GM19240 (cell line): ENCODE measurements at regions not wholly inside any gene's neighbourhood (a gene's known extent, or its start where the extent isn't known, plus 50 kb on each side); places are given as distances from the start of the nearest gene placed in this dataset.

Source experiments
- DNase-seq: peaks from one replicate; pipeline ENCODE4 v3.0.0; 2011; ENCODE audit warnings: low spot score; ENCODE audit not compliant: insufficient read length

DNA sequence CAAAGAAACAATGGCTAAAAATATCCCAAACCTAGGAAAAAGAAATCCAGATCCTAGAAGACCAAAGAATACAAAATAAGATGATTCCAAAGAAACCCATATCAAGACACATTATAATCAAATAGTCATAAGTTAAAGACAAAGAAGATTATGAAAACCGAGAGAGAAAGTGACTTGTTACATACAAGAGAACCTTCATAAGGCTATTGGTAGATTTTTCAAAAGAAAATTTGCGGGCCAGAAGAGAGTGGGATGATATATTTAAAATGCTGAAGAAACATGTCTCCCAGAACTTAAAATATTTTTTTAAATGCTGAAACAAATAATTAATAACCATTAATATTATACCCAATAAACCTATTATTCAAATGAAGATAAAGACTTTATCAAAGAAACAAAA, 687.3 kb downstream of the TLE4 start:
- no peak for DNase-seq

DNA sequence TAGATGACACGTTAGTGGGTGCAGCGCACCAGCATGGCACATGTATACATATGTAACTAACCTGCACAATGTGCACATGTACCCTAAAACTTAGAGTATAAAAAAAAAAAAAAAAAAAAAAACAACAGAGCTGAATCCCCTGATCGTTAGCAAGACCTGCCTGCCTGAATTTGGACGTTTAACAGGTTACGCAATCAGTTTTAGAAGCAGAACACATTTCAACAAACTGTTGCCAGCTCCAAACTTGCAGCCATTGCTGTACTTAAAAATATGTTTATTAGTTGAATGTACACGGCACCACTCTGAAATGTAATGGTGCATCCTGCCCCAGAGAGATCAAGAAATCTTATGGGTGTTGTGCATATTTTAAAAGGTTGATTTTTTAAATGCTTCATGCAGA, 680.0 kb downstream of the TLE4 start:
- no peak for DNase-seq

DNA sequence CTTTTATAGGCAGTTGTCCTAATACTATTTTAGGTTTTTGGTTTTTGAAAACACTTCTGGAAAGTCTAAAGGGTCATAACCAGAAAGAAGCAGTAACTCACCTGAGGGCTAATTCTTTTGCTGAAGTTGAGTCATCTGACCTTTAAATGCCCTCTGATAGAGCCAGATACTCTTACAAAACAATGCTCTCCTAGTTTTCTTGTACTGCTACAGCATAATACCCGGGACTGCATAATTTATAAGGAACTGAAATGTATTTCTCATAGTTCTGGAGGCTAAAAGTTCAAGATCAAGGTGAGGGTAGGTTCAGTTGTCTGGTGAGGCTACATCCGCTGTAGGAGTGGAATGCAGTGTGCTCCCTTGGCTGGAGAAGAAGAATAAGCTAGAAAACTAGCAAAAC, 670.3 kb downstream of the TLE4 start:
- DNase-seq: no peak

DNA sequence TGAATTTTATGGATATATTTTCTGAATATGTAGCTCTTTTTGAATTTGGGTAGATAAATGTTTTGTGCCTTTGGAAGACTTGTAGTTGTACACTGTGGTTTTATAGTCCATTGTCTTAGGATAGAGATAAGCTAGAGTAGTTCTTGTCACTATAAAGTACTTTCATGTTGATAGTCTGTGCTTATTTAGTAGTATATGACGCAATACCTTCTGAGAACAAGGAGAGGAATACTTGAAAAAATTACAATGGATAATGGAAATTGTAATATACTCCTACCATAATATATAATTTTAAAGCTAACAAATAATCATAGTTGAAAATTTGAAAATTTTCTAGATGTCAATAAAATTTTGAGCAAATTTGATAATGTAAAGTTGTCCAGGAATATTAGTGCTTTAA, 664.0 kb downstream of the TLE4 start:
- DNase-seq: no peak

DNA sequence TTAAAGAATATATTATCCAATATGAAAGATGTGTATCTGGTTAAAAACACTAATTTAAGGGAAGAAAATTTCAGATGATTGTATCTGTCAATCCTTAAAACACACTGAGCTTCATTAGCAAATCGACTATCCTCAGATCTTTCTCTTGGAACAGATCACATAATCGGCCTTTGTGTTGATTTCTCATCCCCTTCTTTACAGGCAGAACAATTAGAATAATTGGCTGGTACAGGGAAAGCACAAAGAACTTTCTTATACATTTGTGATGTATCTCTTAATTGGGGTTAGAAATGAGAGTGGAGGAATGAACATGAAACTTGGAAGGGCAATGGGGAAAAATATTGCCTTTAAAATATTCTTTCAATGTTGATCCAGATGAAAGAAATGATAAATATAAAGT, 662.1 kb downstream of the TLE4 start:
- DNase-seq: no peak

DNA sequence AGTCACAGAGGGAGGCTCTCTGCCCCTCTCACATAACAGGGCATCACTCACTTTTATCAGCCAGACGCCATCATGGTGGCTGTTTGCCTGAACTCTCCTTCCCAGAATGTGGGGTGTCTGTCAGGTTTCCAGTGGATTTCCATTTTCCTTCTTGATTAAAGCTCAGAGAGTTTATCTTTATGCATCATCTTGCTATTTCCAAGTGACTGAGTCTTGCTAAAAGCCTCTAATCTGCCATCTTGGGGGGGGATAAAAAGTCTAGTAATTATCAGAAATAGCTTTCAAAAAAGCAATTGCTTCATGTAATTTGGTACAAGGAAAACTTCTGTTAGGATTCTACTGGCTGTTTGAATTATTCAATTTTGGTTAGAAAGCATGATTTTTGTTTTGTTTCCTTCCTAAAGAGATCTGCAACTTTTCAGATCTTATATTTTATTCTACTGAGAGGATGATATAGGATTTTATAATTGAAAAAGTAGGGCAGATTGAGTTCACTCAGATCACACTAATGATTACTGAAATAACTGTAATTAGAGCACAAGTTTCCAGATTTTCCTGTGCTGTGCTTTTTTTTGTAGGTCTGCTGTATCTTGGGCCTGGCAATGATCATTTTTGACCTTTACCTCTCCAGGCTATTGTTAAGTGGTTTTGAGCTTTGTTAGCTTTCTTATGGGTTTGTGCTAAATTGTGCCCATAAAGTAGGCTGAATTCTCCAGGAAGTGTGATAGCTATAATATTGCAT, 661.5 kb downstream of the TLE4 start:
- DNase-seq: no peak

DNA sequence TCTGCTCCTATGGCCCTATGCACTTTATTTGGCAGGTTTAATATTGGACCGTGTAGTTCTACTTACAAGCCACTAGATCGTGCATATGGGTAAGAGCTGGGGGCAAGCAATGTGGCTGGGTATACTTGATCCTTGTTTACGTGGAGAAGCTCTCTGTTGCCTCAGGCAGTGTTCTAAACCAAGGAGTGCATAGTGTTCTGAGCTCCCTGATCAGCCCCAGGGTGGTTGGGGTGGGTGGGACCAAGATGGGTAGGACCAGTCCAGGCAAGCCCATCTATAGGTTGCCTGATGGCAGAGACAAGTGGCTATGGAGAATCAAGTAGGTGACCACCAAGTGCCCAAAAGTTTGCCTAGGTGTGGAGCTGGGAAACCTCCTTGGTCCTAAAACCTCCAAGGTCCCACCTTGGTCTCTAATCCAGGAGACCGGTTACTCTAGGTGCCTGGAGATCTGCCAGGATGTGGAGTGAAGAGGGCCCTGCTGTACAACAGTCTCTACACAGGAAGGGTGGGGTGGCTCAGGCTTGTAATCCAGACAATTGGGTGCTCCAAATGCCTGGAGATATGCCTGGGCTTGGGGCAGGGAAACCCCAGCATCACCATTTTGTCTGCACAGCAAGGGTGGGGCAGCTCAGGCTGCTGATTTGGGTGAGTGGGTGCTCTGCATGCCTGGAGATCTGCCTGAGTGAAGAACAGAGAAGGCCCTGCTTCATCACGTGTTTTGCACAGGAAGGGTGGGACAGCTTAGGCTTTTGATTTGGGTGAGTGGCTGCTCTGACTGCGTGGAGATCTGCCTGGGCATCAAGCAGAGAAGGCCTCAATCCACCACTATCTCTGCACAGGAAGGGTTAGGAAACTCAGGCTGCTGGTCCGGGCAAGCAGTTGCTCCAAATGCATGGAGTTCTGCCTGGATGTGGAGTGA, 659.8 kb downstream of the TLE4 start:
- no peak for DNase-seq

DNA sequence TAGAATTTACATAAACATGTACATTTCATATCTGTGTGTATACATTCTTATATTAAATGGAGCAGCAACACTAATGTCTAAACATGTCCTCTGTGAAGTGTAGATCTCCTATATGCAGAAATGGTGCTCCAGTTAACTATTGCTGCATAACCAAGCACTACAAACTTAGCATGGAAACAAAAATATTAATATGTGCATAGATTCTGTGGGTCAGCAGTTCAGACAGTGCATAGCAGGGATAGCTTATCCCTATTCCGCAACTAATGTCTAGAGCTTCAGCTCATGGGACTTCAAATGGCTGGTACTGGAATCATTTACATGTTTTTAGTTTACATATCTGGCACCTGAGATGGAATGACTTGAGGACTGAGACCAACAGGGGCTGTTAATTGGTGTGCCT, 652.1 kb downstream of the TLE4 start:
- DNase-seq: no peak

DNA sequence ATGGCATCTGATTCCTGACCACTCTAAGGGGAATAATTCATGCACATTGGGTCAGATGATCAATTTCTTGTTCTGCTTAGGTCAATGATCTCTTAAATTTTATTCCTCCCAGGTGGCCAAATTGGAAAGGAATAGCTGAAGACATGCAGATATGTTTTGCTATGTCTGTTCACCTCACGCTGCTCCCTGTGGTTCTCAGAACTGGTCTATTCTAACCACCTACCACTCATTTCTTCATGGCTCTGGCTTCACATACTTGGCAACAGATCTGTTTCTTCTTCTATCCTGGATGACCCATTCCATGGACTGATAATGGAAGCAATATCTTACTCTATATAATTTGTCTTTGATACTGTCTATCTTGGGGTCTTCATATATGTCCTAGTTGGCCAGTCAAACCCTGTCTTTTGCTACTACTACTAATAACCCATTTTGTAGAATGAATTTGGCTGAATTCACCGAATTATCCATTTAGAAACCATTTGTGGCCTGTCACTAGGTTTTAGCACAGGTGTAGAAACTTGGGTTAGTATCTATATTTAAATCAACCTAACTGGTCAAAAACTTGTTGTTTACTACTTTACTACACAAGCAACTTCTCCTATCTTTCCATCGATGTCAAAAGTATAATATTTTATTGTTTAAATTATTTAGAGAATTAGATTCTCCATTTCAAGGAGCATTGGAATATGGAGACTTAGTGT, 650.9 kb downstream of the TLE4 start:
- DNase-seq: no peak

DNA sequence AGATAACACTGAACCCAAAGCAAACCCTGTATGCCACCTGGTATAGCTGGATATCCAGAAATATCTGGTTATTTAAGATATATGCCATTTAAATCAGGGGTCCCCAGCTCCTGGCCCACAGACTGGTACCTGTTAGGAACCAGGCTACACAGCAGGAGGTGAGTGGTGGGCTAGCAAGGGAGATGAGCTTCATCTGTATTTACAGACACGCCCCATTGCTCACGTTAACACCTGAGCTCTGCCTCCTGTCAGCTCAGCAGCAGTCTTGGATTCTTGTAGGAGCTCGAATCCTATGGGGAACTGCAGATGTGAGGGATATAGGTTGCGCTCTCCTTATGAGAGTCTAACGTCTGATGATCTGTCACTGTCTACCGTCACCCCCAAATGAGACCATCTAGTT, 646.6 kb downstream of the TLE4 start:
- DNase-seq: no peak

DNA sequence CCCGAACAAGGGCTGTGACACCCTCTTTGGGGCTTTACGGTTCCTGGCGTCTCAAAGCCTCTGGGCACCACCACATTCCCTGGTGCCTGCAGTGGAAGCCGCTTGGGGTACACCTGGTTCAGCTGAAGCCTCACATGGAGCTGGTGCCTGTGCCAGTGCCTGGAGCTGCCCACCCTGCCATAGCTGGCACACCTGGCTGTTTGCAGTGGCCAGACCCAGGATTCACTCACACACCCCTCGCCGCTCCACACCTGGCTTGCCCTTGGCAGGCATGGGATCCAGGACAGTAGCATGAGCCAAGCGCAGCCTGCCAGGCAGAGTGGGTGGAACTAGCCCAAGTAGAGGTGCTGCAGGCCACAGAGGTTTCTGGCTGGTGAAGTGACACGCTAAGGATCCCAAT, 641.8 kb downstream of the TLE4 start:
- no peak for DNase-seq

DNA sequence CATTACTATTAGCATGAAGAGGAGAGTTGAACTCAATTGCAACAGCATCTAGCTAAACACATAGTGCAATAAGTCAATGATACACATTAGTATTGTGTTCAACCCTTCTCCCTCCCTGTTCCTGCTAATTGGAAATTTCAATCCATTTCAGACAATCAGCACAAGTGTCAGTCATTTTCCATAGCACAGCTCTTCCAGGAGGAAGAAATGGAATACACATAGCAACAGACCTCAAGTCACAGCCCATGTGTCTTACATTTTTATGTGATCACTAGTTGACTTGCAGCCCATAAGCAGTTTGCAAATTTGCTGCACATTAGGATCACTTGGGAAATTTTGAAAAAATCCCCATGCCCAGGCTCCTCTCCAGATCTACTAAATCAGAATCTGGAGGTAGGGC, 636.9 kb downstream of the TLE4 start:
- DNase-seq: no peak

DNA sequence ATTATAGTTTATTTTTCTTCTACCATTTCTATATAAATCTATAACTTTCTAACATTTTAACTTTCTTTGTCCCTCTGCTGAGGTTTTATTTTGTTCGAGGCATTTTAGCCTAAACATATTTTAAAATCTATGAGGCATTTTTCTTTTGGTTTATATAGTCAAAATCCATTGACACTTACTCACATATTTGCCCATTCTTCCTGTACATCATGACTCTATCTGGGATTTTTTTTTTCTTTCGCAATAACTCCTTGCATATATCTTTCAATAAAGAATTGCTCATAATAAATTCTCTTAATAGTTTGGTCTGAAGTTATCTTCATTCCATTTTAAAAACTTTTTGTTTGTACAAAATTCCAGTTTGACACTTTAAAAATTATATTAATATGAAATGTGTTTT, 632.3 kb downstream of the TLE4 start:
- no peak for DNase-seq

DNA sequence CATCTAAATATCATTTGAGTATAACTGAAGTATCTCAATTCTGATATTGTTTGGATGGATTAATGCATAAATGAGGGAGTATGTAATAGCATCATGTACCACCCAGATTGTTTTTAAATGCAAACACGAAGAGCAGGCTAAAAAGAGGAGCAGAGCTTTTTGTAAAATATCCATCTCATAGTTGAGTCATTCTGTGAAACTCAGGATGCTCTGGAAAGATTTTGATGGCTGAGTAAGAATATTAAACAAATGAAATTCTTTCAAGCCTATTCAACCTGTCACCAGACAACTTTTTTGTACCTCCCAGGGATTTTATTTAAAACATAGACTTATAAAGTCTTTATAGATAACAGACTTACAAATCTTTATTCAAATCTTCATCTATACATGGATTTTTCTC, 625.9 kb downstream of the TLE4 start:
- DNase-seq: no peak

DNA sequence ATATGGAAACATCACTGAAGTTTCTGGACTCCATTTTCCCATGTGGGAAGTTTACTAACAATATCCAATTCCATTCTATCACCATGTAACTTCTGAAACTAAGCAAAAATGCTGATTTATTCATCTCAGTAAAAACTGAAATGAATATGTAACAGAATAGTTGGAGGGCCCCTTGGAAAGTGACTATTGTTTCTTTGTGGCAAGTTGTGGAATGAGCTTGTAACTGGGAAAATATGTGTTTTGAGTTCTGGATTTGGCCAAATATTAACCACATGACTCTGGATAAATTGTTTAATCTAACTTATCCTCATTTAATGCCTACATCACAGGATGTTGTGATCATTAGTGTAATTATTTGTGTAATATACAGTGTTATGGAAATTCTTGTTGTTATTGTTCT, 619.3 kb downstream of the TLE4 start:
- DNase-seq: no peak

DNA sequence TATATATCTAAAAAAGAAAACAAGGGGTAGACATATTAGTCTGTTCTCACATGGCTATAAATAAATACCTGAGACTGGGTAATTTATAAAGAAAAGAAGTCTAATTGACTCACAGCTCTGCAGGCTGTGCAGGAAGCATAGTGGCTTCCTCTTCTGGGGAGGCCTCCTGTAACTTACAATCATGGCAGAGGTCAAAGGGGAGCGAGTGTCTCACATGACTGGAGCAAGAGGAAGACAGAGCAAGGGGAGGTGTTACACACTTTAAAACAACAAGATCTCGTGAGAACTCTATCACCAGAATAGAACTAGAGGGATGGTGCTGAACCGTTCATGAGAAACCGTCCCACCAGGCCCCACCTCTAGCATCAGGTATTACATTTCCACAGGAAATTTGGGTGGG, 616.8 kb downstream of the TLE4 start:
- DNase-seq: no peak

DNA sequence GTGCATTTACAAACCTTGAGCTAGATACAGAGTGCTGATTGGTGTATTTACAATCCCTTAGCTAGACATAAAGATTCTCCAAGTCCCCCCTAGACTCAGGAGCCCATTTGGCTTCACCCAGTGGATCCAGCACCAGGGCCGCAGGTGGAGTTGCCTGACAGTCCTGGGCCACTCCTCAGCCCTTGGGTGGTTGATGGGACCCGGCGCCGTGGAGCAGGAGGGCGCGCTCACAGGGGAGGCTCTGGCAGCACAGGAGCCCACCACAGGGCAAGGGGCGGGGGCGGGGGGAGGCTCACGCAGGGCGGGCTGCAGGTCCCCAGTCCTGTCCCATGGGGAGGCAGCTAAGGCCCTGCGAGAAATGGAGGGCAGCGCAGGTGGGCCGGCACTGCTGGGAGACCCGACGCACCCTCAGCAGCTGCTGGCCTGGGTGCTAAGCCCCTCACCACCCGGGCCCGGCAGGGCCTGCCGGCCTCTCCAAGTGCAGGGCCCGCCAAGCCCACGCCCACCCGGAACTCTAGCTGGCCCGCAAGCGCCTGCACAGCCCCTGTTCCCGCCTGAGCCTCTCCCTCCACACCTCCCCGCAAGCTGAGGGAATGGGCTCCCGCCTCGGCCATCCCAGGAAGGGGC, 613.5 kb downstream of the TLE4 start:
- DNase-seq: no peak

DNA sequence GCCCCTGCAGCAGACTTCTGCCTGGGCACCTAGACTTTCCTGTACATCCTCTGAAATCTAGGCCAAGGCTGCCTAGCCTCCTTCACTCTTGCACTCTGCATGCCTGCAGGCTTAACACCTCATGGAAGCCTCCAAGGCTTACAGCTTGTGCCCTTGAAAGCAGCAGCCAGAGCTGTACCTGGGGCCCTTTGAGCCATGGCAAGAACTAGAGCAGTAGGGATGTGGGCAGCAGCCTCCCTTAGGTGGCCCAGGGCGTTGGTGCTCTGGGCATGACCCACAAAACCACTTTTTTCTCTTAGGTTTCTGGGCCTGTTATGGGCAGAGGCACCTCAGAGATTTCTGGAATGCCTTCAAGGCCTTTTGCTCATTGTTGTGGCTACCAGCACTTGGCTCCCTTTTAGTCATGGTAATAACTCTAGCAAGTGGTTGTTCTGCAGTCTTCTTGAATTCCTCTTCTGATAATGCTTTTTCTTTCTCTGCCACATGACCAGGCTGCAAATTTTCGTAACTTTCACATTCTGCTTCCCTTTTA, 606.2 kb downstream of the TLE4 start:
- no peak for DNase-seq

DNA sequence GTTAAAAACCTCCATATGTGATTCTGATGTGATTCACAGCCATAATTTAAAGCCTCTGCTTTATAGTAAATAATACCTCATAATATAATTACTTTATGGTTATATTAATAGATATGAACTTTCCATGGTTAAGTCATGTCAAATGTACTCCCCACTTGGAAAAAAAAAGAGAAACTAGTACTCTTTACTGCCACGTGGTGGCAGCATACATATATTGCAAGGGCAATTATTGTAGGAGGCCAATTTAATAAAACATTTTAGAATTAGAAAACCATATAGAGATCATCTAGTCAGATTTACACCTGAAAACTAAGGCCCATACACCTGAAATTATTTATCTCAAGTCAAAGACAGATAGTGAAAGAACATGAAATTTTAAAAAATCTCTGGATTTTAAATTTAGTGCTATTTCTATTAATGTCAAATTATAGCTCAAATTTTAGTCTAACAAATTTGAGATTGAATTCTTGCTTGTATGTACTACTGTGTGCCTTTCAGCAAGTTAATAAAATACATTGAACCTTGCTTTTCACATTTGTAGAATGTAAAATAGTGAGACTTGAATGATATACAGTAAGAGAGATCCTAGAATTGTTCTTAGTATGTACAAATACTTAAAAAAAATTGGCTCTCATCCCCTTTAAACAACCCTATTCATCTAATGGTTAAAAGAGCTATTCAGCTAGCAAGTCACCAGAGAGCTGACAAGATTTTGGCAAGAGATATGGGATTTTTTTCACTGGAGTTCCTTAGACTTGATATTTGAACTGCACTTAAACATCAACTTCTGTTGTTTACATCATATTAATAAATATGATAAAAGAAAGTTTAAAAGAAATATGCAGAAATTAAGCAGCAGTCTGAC, 603.8 kb downstream of the TLE4 start:
- no peak for DNase-seq

DNA sequence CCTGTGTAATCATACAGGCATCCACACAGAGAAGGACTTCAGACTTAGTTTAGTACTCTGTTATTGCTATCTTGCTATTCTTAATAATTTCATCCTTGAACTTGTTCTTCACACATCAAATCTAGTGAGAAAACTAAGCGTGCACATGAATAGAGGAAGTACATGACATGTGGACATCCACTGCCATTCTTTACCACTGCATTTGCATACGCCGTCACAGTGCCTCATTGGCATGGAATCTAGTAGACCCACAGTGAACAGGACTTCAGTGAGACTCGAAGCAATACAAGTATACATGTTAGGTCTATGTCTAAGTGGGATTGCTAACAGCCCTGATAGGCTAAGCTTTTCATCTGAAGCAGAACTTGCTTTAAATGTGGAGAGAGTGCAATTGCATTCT, 592.1 kb downstream of the TLE4 start:
- no peak for DNase-seq
